Medulla oblongata (tissue), 1 donor: ENCODE measurements at regions not wholly inside any gene's neighbourhood (a gene's known extent, or its start where the extent isn't known, plus 50 kb on each side); places are given as distances from the start of the nearest gene placed in this dataset.
"Not testable (repeated sequence)": the region's sequence is repeated elsewhere in the genome, so short reads cannot be mapped to it uniquely, and the experiment has no call there.

Experiments used
- DNase-seq: peaks from one replicate; pipeline ENCODE4 v3.0.0-alpha.2; 2015; ENCODE audit errors: extremely low spot score

- not testable (repeated sequence) for DNase-seq
Measured at GRCh38 chr14:106592115-106592852, 1065.9 kb downstream of the TMEM121 start.

DNA sequence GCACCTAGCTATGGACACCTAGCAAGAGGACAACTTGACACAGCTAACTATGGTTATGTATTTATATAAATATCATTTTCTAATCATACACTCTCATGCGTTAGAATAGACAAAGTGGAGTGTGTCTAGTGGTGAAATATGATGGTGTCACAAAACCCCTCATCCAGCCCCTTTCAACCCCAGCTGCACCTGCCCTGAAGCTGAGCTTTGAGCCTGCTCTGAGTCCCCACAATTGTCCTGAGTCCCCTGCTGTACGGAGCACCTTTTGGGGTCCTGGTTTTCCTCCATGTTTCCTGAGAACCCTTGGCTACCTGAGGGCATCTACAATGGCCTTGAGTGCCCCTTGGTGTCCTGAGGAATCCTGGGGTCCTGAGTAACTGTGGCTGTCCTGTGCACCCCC, 1072.8 kb downstream of the TMEM121 start:
- no peak for DNase-seq

DNA sequence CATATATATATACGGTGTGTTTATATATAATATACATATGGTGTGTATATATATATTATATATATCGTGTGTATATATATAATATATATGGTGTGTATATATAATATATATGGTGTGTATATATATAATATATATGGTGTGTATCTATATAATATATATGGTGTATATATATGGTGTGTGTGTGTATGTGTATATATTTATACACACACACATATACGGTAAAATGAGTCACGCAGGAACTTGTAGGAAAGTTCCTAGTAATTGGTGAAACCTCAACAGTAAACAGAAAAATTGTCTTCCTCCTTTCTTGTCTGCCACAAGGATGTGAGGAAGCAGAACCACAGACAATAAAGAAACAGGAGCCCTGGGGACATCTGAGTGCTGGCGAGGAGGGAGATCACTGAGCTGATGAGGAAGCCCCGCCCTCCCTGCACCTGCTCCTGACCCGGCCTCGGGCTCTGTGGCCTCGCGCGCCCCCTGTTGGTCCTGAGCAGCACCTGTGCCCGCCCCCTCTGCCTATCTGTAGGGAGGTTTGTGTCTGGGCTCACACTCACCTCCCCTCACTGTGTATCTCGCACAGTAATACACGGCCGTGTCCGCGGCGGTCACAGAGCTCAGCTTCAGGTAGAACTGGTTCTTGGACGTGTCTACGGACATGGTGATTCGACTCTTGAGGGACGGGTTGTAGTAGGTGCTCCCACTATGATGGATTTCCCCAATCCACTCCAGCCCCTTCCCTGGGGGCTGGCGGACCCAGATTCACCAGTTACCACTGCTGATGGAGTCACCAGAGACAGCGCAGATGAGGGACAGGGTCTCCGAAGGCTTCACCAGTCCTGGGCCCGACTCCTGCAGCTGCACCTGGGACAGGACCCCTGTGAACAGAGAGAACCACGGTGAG, 1079.4 kb downstream of the TMEM121 start:
- DNase-seq: no peak

DNA sequence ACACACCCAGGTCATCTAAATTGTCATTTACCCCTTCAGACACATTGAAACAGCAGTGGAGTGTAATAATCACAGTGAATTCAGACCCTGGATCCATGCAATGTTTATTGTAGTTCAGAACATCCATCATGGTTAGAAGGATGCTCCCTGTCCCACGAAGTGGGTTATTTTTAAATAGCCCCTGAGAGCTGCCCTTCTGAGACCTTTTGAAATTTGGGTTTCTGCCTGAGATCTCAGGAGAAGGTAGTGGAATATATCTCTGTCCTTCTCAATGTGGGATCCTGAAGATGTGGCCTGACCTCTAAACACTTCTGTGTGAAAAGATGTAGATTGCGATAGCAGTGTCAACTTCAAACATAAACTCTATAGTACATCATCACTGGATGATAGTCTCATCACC, 1080.6 kb downstream of the TMEM121 start:
- DNase-seq: no peak

GRCh38 chr14:106610691-106611090, 1084.3 kb downstream of the TMEM121 start:
- DNase-seq: no peak

GRCh38 chr14:106613256-106613655, 1086.9 kb downstream of the TMEM121 start:
- DNase-seq: no peak

DNA sequence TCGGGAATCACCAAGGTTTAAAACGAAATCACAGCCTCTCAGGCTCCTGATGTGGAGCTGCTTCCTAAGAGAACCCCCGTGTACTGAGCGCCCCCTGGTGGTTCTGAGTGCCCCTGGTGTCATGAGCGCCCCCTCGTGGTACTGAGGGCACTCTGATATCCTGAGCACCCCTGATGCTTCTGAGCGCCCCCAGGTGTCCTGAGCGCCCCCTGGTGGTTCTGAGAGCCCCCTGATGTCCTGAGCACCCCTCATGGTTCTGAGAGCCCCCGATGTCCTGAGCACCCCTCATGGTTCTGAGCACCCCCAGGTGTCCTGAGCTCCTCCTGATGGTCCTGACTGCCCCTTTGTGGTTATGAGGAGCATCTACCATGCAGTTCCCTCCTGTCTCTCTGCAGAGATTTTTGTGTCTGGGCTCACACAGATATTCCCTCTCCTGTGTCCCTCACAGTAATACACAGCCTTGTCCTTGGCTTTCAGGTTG, 1092.1 kb downstream of the TMEM121 start:
- DNase-seq: not testable (repeated sequence)

GRCh38 chr14:106619606-106620005, 1093.2 kb downstream of the TMEM121 start:
- DNase-seq: no peak

DNA sequence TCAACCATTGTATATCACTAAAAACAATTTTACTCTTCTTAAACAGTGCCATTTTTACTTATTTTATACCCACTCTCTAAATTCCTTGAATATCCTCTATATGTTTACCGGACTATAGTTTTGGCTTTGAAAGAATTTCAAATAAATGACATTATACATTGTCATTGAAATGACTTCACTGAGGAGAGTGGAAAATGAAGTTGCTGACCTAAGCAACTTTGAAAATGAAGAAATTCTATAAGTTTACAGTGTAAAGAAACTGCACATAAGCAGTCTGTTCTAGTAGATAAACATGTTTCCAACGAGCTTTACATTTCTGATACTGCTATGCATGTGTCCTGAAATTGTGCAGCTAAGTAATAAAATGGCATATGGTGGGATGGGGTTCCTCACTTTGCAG, 1094.0 kb downstream of the TMEM121 start:
- no peak for DNase-seq

- no peak for DNase-seq
Measured at GRCh38 chr14:106622200-106622745, 1095.9 kb downstream of the TMEM121 start.

DNA sequence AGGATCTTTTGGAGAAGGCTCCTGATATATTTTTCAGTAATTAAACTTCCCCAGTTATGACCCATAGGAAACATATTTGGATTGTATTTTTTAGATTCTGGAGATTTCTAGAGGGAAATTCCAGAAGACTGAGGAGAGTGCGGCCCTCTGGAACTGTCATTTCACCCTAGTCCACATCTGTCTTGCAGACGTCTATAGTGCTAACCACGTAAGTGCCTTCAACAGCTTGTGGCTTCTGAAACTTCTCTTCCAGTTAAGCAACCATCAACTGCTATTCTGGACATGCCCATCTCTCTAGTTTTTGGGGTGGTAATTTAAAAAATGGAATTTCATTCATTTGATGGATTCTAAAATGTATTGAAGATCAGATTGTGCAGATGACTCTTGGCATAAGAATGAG, 1098.8 kb downstream of the TMEM121 start:
- no peak for DNase-seq

DNA sequence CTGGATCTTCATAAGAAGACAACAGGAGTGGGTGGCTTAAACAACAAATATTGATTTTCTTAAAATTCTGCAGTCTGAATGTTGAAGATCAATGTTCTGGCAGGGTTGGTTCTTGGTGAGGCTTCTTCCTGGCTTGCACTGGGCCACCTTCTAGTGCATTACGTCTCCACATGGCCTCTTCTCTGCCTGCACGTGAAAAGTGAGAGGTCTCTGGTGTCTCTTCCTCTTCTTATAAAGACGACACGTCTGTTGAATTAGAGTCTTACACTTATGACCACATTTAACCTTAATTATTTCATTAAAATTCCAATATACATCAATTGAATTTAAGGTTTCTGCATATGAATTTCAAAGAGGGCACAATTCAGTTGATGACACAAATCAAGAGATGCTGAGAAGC, 1100.1 kb downstream of the TMEM121 start:
- not testable (repeated sequence) for DNase-seq

DNA sequence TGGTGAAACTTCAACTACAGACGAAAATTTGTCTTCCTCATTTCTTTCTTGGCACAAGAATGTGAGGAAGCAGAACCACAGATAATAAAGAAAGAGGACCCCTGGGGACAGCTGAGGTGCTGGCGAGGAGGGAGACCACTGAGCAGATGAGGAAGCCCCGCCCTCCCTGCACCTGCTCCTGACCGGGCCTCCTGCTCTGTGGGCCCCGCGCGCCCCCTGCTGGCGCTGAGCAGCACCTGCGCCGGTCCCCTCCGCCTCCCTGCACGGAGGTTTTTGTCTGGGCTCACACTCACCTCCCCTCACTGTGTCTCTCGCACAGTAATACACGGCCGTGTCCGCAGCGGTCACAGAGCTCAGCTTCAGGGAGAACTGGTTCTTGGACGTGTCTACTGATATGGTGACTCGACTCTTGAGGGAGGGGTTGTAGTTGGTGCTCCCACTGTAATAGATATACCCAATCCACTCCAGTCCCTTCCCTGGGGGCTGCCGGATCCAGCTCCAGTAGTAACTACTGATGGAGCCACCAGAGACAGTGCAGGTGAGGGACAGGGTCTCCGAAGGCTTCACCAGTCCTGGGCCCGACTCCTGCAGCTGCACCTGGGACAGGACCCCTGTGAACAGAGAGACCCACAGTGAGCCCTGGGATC, 1100.7 kb downstream of the TMEM121 start:
- DNase-seq: peak; percentile 4

- DNase-seq: no peak
Measured at GRCh38 chr14:106631879-106632278, 1105.5 kb downstream of the TMEM121 start.

- no peak for DNase-seq
Measured at GRCh38 chr14:106633721-106634120, 1107.3 kb downstream of the TMEM121 start.

- no peak for DNase-seq
Measured at GRCh38 chr14:106635569-106635968, 1109.2 kb downstream of the TMEM121 start.

GRCh38 chr14:106638786-106639452, 1112.5 kb downstream of the TMEM121 start:
- DNase-seq: not testable (repeated sequence)

DNA sequence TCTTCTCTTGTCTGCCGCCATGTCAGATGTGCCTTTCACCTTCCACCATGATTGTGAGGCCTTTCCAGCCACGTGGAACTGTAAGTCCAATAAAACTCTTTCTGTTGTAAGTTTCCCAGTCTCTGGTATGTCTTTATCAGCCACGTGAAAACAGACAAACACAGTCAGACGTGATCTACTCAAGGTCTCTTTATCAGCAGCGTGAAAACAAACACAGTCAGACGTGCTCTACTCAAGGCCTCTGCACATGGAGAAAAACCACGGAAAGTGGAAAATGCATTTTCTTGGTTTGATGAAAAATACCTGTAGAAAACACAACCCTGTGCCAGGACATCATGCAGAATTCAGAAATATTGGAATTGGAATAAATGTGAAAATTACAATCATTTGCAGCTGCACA, 1115.7 kb downstream of the TMEM121 start:
- DNase-seq: no peak

DNA sequence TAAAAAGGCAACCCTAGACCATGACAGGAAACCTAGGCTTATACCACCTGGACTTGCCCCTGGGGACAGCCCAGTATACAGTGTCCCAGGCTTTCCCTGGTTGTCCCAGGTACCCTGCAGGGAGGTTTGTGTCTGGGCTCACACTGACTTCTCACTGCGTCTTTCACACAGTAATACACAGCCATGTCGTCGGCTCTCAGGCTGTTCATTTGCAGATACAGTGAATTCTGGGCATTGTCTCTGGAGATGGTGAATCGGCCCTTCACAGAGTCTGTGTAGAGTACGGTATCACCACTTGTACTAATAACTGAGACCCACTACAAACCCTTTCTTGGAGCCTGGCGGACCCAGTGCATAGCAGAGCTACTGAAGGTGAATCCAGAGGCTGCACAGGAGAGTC, 1116.6 kb downstream of the TMEM121 start:
- DNase-seq: not testable (repeated sequence)

- DNase-seq: not testable (repeated sequence)
Measured at GRCh38 chr14:106648874-106649273, 1122.5 kb downstream of the TMEM121 start.

DNA sequence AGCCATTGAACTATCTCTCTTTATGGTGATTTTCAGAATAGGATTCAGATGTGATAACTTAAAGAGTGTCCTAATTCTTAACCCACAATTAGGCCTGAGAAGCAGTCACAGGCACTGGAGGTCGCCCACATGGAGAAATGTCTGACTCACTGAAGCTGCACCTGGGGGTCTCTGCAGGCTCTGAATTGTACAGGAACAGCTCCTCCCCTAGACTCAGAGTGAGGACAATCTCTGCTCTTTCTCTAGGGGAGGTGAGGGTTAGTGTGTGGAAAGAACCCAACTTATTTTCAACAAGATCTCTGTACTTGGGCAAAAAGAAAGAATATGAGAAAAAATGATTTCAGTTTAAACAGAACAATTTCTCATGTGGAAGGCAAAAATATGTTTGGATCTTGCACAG, 1124.6 kb downstream of the TMEM121 start:
- no peak for DNase-seq
